ENCODE measurements at regions not wholly inside any gene's neighbourhood (a gene's known extent, or its start where the extent isn't known, plus 50 kb on each side); places are given as distances from the start of the nearest gene placed in this dataset.

GRCh38 chr12:125225641-125226040 lies 160.4 kb downstream of the AACS start:
- DNase-seq (ENCODE audit: low read depth in 2 of 2) = no peak

GRCh38 chr12:125228519-125229260 lies 163.5 kb downstream of the AACS start:
- no peak for DNase-seq (ENCODE audit: low read depth in 2 of 2)

GRCh38 chr12:125229878-125230530 lies 164.8 kb downstream of the AACS start:
- no peak for DNase-seq (ENCODE audit: low read depth in 2 of 2)

GRCh38 chr12:125233319-125233718 lies 168.1 kb downstream of the AACS start:
- no peak for DNase-seq (ENCODE audit: low read depth in 2 of 2)

- DNase-seq (ENCODE audit: low read depth in 2 of 2) = no peak
Observed at GRCh38 chr12:125239563-125239962, 174.3 kb downstream of the AACS start.

- DNase-seq (ENCODE audit: low read depth in 2 of 2) = no peak
Observed at GRCh38 chr12:125240717-125241116, 175.5 kb downstream of the AACS start.

- no peak for DNase-seq (ENCODE audit: low read depth in 2 of 2)
Observed at GRCh38 chr12:125243811-125244210, 178.6 kb downstream of the AACS start.

GRCh38 chr12:125244338-125244737 lies 179.1 kb downstream of the AACS start:
- no peak for DNase-seq (ENCODE audit: low read depth in 2 of 2)

GRCh38 chr12:125245581-125246557 lies 180.6 kb downstream of the AACS start:
- DNase-seq (ENCODE audit: low read depth in 2 of 2) = no peak

- DNase-seq (ENCODE audit: low read depth in 2 of 2) = no peak
Observed at GRCh38 chr12:125247477-125247876, 182.2 kb downstream of the AACS start.

- no peak for DNase-seq (ENCODE audit: low read depth in 2 of 2)
Observed at GRCh38 chr12:125249066-125249824, 184.0 kb downstream of the AACS start.

GRCh38 chr12:125249932-125250331 lies 184.7 kb downstream of the AACS start:
- DNase-seq (ENCODE audit: low read depth in 2 of 2) = no peak

GRCh38 chr12:125254236-125254635 lies 189.0 kb downstream of the AACS start:
- no peak for DNase-seq (ENCODE audit: low read depth in 2 of 2)

- DNase-seq (ENCODE audit: low read depth in 2 of 2) = no peak
Observed at GRCh38 chr12:125254856-125255255, 189.6 kb downstream of the AACS start.

GRCh38 chr12:125255935-125256633 lies 190.8 kb downstream of the AACS start:
- DNase-seq (ENCODE audit: low read depth in 2 of 2) = no peak

- no peak for DNase-seq (ENCODE audit: low read depth in 2 of 2)
Observed at GRCh38 chr12:125256634-125256936, 191.3 kb downstream of the AACS start.

GRCh38 chr12:125259178-125259867 lies 194.1 kb downstream of the AACS start:
- DNase-seq (ENCODE audit: low read depth in 2 of 2) = no peak

- no peak for DNase-seq (ENCODE audit: low read depth in 2 of 2)
Observed at GRCh38 chr12:125262851-125263250, 197.6 kb downstream of the AACS start.

- no peak for DNase-seq (ENCODE audit: low read depth in 2 of 2)
Observed at GRCh38 chr12:125263385-125263784, 198.2 kb downstream of the AACS start.

- DNase-seq (ENCODE audit: low read depth in 2 of 2) = no peak
Observed at GRCh38 chr12:125267114-125267513, 201.9 kb downstream of the AACS start.
